GM21528 (cell line): ENCODE measurements at regions not wholly inside any gene's neighbourhood (a gene's known extent, or its start where the extent isn't known, plus 50 kb on each side); places are given as distances from the start of the nearest gene placed in this dataset.

Experiments used
- ATAC-seq: cut with Tn5 transposase; IDR thresholded peaks from one replicate; pipeline ENCODE4 v1.9.1; 2021; ENCODE audit warnings: mild to moderate bottlenecking, moderate library complexity; ENCODE audit not compliant: unreplicated experiment, low FRiP score

- no peak for ATAC-seq
Observed at GRCh38 chr2:8624855-8625398, 56.9 kb upstream of the ID2 start.

DNA sequence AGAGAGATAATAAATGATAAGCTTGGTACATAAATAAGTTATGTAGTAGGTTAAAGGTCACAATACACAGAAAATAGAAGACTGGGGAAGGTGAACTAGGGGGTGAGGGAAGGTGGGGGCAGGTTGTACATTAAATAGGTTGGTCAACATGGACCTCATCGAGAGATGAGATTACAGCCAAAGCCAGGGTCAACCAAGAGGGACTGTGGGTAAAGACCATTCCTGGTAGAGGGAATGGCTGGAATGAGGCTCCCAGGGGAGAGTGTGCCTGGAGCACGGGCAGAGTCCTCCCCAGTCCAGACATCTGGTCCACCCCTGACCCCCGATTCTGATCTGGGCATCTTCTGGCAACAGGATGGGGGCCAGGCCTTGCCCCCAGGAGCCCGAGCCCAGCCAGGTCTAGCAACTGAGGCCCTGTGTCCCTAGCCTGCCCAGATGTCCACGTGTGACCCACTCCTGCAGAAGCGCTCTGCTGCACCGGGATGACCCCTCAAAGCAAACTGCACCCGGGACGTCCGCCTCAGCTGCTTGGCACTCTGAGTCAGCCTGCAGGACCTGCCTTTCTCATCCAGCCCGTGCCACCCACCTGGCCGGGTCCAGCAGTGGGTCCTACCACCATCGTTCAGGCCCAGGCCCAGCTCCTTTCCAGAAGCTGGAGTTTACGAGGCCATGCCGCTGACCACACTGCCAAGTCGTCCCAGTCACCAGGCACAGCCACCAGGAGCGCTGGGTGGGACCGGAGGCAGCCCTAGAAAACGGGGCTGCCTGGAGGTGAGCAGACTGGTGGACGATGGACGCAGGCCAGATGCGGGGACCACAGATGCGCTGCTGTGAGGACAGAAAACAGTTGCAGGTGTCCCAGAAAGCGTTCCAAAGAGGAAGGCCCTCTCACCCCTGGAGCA lies 56.2 kb upstream of the ID2 start:
- no peak for ATAC-seq

DNA sequence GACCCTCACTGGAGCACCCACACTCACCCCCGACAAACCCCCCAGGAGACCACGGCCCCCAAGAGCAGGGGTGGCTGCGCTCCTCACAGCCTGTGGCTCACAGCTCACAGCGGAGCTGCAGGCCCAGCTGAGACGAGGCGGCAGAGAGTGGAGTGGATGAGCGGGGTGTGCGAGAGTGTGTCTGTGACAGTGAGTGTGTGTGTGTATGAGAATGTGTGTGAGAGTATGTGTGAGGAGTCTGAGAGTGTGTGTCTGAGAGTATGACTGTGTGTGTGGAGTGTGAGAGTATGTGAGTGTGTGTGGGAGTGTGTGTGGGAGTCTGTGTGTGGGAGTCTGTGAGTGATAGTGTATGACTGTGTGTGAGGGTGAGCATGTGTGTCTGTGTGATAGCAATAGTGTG lies 55.3 kb upstream of the ID2 start:
- ATAC-seq = no peak

GRCh38 chr2:8627019-8627691 lies 54.7 kb upstream of the ID2 start:
- no peak for ATAC-seq

DNA sequence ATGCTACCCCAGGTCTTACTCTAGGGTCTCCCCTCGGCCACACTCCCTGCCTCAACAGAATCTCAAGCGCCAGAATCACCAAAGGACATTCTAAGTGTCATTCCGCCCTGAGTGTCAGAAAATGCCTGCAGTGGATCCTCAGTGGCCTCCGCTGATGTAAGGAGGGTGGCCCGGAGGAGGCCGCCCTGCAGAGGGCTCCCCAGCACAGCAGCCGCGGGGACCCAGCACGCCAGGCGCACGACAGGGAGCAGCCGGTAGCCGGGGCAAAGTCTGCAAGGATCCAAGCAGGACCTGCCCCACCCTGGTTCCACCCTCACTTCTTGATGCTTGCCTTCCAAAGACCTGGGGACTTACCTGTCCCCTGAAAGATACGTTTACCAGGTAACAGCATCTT lies 54.2 kb upstream of the ID2 start:
- ATAC-seq = no peak

GRCh38 chr2:8628179-8628865 lies 53.5 kb upstream of the ID2 start:
- ATAC-seq = no peak

GRCh38 chr2:8628866-8629209 lies 53.0 kb upstream of the ID2 start:
- no peak for ATAC-seq

DNA sequence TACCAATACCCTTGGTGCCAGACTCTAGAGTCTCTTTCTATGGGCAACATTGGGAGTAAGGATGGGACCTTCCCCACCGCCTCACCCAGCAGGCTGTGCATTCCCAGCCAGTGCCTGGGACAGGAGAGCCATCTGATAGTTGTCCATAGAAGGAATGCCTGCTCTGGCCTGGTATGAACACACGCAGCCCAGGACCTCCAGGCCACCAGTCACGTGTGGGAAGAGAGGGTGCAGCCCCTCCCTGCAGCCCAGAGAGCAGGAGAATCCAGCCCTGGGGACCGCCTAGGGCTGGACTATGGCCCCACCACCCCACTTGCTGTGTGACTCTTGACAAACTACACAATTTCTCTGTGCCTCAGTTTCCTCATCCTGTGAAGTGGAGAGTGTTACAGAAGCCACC lies 52.5 kb upstream of the ID2 start:
- no peak for ATAC-seq

- no peak for ATAC-seq
Observed at GRCh38 chr2:8630676-8631464, 51.0 kb upstream of the ID2 start.

DNA sequence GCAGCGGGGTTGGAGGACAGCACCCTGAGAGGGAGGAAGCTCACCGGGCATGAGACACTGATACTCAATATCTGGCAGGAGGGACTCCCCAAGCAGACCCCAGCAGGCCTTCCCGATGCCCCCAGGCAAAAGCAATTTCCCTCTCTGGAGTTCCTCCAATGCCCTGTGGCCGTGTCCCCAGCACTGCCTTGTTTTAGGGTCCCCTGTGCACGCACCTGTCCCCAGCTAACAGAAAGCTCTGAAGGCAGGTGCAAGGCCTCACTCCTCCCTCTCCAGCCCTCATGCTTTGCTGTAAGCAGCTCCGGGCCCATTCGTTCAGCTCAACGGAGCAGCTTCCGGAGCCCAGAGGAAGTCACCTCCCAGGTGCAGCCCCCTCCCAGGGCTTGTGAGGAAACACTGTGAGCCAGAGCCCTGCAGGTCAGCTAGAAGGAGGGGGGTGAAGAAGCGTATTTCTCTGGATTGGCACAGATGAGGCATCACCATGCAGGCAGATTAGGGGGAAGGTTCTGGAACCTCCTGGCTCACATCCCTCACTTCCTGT lies 50.3 kb upstream of the ID2 start:
- ATAC-seq = no peak
